ENCODE measurements at regions not wholly inside any gene's neighbourhood (a gene's known extent, or its start where the extent isn't known, plus 50 kb on each side); places are given as distances from the start of the nearest gene placed in this dataset.

GRCh38 chr4:138049355-138049754 lies 192.8 kb downstream of the SLC7A11 start:
- H3K27ac ChIP-seq (ENCODE audit: low read depth, low read length) = no peak overlapping the region
- no peak for TF ChIP-seq CTCF (IDR thresholded peaks at IDR 0.05; ENCODE audit: low read depth, low read length)
- no peak for DNase-seq (ENCODE audit: low read depth, low spot score)
- POLR2A ChIA-PET = no interaction called here
- CTCF ChIA-PET = interaction anchor here (0.6 to 2.3 kb wide), 2 partner anchors 13 to 41 kb away, joined by 3 to 8 read pairs; no protein-coding TSS in a partner anchor
- H3K9me3 ChIP-seq (ENCODE audit: control insufficient read depth, insufficient read depth, low read length) = no peaks in the 10 kb centered on the region
- no peak overlapping the region for H3K4me3 ChIP-seq (ENCODE audit: low read depth, low read length)
- H3K27me3 ChIP-seq (ENCODE audit: control insufficient read depth, insufficient read depth, low read length) = no peaks in the 10 kb centered on the region

- Histone ChIP-seq H3K27me3 (ENCODE audit: control insufficient read depth, insufficient read depth, low read length) (no peaks in the 10 kb centered on the region), H3K4me3 (ENCODE audit: low read depth, low read length) (no peak overlapping the region), H3K27ac (ENCODE audit: low read depth, low read length) (no peak overlapping the region), H3K9me3 (ENCODE audit: control insufficient read depth, insufficient read depth, low read length) (no peaks in the 10 kb centered on the region)
- CTCF ChIA-PET = no interaction called here
- no peak for DNase-seq (ENCODE audit: low read depth, low spot score)
- TF ChIP-seq CTCF (IDR thresholded peaks at IDR 0.05; ENCODE audit: low read depth, low read length) = no peak
- POLR2A ChIA-PET = interaction anchor here (0.7 kb wide), 1 partner anchor 15 kb away, joined by 4 read pairs; no protein-coding TSS in a partner anchor
These were observed 194.9 kb downstream of the SLC7A11 start for GRCh38 chr4:138047290-138047689.

GRCh38 chr4:138045036-138045435 lies 197.1 kb downstream of the SLC7A11 start:
- H3K4me3 ChIP-seq (ENCODE audit: low read depth, low read length) = no peak overlapping the region
- ChIA-PET POLR2A (no interaction called here), CTCF (interaction anchor here (0.5 to 0.7 kb wide), 2 partner anchors 45 to 345 kb away, joined by 3 read pairs; no protein-coding TSS in a partner anchor)
- H3K9me3 ChIP-seq (ENCODE audit: control insufficient read depth, insufficient read depth, low read length) = no peaks in the 10 kb centered on the region; the same call in 1 of the 2 replicates
- H3K27me3 ChIP-seq (ENCODE audit: control insufficient read depth, insufficient read depth, low read length) = no peaks in the 10 kb centered on the region
- DNase-seq (ENCODE audit: low read depth, low spot score) = no peak
- no peak overlapping the region for H3K27ac ChIP-seq (ENCODE audit: low read depth, low read length)
- TF ChIP-seq CTCF (IDR thresholded peaks at IDR 0.05; ENCODE audit: low read depth, low read length) = no peak

- no peaks in the 10 kb centered on the region; the same call in 1 of the 2 replicates for H3K9me3 ChIP-seq (ENCODE audit: control insufficient read depth, insufficient read depth, low read length)
- POLR2A ChIA-PET = interaction anchor here (0.6 to 2.1 kb wide), 6 partner anchors 12 to 375 kb away, joined by 3 to 12 read pairs (median 4); no protein-coding TSS in a partner anchor
- no peaks in the 10 kb centered on the region for H3K27me3 ChIP-seq (ENCODE audit: control insufficient read depth, insufficient read depth, low read length)
- no peak for TF ChIP-seq CTCF (IDR thresholded peaks at IDR 0.05; ENCODE audit: low read depth, low read length)
- no peak overlapping the region for H3K4me3 ChIP-seq (ENCODE audit: low read depth, low read length)
- H3K27ac ChIP-seq (ENCODE audit: low read depth, low read length) = peak overlapping the region; percentile 66
- peak; percentile 58 for DNase-seq (ENCODE audit: low read depth, low spot score)
- CTCF ChIA-PET = interaction anchor here (0.5 to 6.3 kb wide), 5 partner anchors 11 to 915 kb away, joined by 3 to 99 read pairs (median 5); no protein-coding TSS in a partner anchor
These were observed 203.1 kb downstream of the SLC7A11 start for GRCh38 chr4:138039010-138039409.

GRCh38 chr4:138037696-138038095 lies 204.5 kb downstream of the SLC7A11 start:
- Histone ChIP-seq H3K27ac (ENCODE audit: low read depth, low read length) (peak overlapping the region; percentile 40), H3K9me3 (ENCODE audit: control insufficient read depth, insufficient read depth, low read length) (no peaks in the 10 kb centered on the region; the same call in 1 of the 2 replicates), H3K27me3 (ENCODE audit: control insufficient read depth, insufficient read depth, low read length) (no peaks in the 10 kb centered on the region), H3K4me3 (ENCODE audit: low read depth, low read length) (no peak overlapping the region)
- ChIA-PET POLR2A (interaction anchor here (1.1 to 2.1 kb wide), 2 partner anchors 16 to 52 kb away, joined by 4 to 12 read pairs; no protein-coding TSS in a partner anchor), CTCF (interaction anchor here (2.1 to 6.3 kb wide), 5 partner anchors 53 to 913 kb away, joined by 5 to 99 read pairs (median 22); no protein-coding TSS in a partner anchor)
- no peak for TF ChIP-seq CTCF (IDR thresholded peaks at IDR 0.05; ENCODE audit: low read depth, low read length)
- DNase-seq (ENCODE audit: low read depth, low spot score) = peak; percentile 69
